ENCODE measurements at regions not wholly inside any gene's neighbourhood (a gene's known extent, or its start where the extent isn't known, plus 50 kb on each side); places are given as distances from the start of the nearest gene placed in this dataset.

DNA sequence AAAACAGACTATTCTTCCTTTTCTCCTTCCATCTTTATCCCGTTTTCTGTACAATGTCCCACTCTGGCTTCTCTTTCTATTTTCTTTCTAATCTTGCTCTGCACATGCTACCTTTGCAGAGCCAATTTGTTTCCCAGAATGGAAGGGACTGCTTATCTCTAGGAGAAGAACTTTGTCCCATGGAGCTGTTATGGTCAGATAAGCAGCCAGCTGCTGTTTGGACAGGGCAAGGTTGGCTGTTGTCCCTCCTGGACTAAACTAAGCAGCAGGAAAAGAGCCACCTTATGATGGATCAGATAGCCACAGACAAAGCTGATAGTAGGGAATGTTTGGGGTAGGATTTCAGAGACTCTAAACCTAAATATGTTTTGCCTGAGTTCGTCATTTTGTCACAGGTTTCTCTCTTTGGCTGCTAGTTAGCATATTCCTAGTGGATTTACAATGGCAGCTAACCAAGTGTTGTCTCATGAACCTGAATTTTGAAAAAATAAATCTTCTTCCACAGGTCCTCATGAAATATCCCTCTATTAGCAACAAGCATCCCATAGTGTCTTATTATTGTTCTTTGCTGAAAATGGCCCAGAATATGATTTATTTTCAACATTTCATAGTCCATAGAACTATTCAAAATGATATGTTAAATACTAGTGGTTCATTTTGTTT lies 262.8 kb downstream of the SLC16A7 start:
- TF ChIP-seq, protein P1, sequence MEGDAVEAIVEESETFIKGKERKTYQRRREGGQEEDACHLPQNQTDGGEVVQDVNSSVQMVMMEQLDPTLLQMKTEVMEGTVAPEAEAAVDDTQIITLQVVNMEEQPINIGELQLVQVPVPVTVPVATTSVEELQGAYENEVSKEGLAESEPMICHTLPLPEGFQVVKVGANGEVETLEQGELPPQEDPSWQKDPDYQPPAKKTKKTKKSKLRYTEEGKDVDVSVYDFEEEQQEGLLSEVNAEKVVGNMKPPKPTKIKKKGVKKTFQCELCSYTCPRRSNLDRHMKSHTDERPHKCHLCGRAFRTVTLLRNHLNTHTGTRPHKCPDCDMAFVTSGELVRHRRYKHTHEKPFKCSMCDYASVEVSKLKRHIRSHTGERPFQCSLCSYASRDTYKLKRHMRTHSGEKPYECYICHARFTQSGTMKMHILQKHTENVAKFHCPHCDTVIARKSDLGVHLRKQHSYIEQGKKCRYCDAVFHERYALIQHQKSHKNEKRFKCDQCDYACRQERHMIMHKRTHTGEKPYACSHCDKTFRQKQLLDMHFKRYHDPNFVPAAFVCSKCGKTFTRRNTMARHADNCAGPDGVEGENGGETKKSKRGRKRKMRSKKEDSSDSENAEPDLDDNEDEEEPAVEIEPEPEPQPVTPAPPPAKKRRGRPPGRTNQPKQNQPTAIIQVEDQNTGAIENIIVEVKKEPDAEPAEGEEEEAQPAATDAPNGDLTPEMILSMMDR (IDR thresholded peaks at IDR 0.05), result no peak
- no peak for TF ChIP-seq ZFX (IDR thresholded peaks at IDR 0.05; ENCODE audit: borderline replicate concordance)

Measured in 22Rv1 (cell line).